Kidney (tissue), 13 donors: ENCODE measurements at regions not wholly inside any gene's neighbourhood (a gene's known extent, or its start where the extent isn't known, plus 50 kb on each side); places are given as distances from the start of the nearest gene placed in this dataset.

Experiments
- DNase-seq, 5 donors: peaks; one replicate each; pipeline ENCODE4 v3.0.0-alpha.2; 2013 to 2020
- FAIRE-seq: peaks from 2 replicates; lab custom pipeline; 2012; peaks lifted over from hg19 to GRCh38; lab: Jason Lieb, UNC
- H3K27ac ChIP-seq, 2 donors: one replicate each; pipeline ENCODE4 v1.7.0; 2013; ENCODE audit warnings: low read depth in 2 of 2, low read length in 2 of 2, inconsistent platforms in 1 of 2
- H3K27me3 ChIP-seq: one replicate; pipeline ENCODE4 v1.7.1; 2013; ENCODE audit warnings: low read length, inconsistent platforms; ENCODE audit not compliant: control insufficient read depth, insufficient read depth
- H3K36me3 ChIP-seq, 3 donors: one replicate each; pipeline versions ENCODE4 v1.7.0 to v1.7.1; 2013; ENCODE audit warnings: low read length in 3 of 3, control low read depth in 1 of 3, inconsistent platforms in 1 of 3; ENCODE audit not compliant: insufficient read depth in 3 of 3, control insufficient read depth in 2 of 3
- H3K4me1 ChIP-seq, 3 donors: one replicate each; pipeline versions ENCODE4 v1.7.0 to v1.7.1; 2013; ENCODE audit warnings: low read length in 3 of 3, inconsistent platforms in 1 of 3, low read depth in 1 of 3; ENCODE audit not compliant: control insufficient read depth in 2 of 3, insufficient read depth in 2 of 3
- H3K4me3 ChIP-seq, 3 donors: one replicate each; pipeline versions ENCODE4 v1.7.0 to v1.8.1; 2013; ENCODE audit warnings: low read length in 3 of 3, control low read depth in 1 of 3, inconsistent platforms in 1 of 3
- H3K9ac ChIP-seq, 3 donors: one replicate each; pipeline versions ENCODE4 v1.7.0 to v1.7.1; 2013; ENCODE audit warnings: low read length in 3 of 3, control low read depth in 1 of 3, inconsistent platforms in 1 of 3
- H3K9me3 ChIP-seq, 3 donors: one replicate each; pipeline versions ENCODE4 v1.7.0 to v1.7.1; 2013; ENCODE audit warnings: low read length in 3 of 3, control low read depth in 1 of 3, inconsistent platforms in 1 of 3; ENCODE audit not compliant: control insufficient read depth in 2 of 3, insufficient read depth in 1 of 3
- CTCF ChIP-seq: IDR thresholded peaks from 3 replicates; pipeline ENCODE4 v1.5.1; 2012; ENCODE audit warnings: mild to moderate bottlenecking, moderate library complexity, borderline replicate concordance; ENCODE audit not compliant: insufficient read depth; ENCODE audit errors: extremely low read depth
- intact Hi-C: fragments of 100-400 bp; cut with DNase I; formaldehyde crosslinking; loops from one replicate; pipeline ENCODE4 v1.11.1; 2022
- donor health status: control.
- donor health status: control.
- donor health status: control.
- donor health status: control.
- donor health status: control.
- donor health status: DM: yes; HTN: yes; CAD: no.
- donor health status: Normal renal cell carcinoma (clear cell type).

GRCh38 chr5:123690821-123691220 is 178.8 kb downstream of the CSNK1G3 start:
- H3K27ac ChIP-seq = no peak overlapping the region
- intact Hi-C loops = no loop called here
- H3K9ac ChIP-seq = no peak overlapping the region
- no peaks in the 10 kb centered on the region for H3K4me1 ChIP-seq
- FAIRE-seq = no peak
- no peaks in the 10 kb centered on the region for H3K27me3 ChIP-seq
- DNase-seq = no peak
- H3K36me3 ChIP-seq = no peaks in the 10 kb centered on the region
- no peak overlapping the region for H3K4me3 ChIP-seq
- TF ChIP-seq CTCF = no peak
- no peaks in the 10 kb centered on the region for H3K9me3 ChIP-seq

GRCh38 chr5:123681061-123681460 is 169.1 kb downstream of the CSNK1G3 start:
- DNase-seq (no peak), FAIRE-seq (no peak)
- intact Hi-C loops = no loop called here
- H3K9ac ChIP-seq = no peak overlapping the region
- H3K9me3 ChIP-seq = peaks cover 0 to 13% (median 3%) of the 10 kb centered on the region in 3 donors
- no peaks in the 10 kb centered on the region for H3K36me3 ChIP-seq
- no peaks in the 10 kb centered on the region for H3K4me1 ChIP-seq
- H3K27me3 ChIP-seq = no peaks in the 10 kb centered on the region
- TF ChIP-seq CTCF = no peak
- H3K4me3 ChIP-seq = no peak overlapping the region
- no peak overlapping the region for H3K27ac ChIP-seq

- Histone ChIP-seq H3K4me1 (peaks cover 0 to 3% (median 0%) of the 10 kb centered on the region in 3 donors), H3K9ac (no peak overlapping the region), H3K36me3 (no peaks in the 10 kb centered on the region), H3K9me3 (no peaks in the 10 kb centered on the region), H3K27me3 (no peaks in the 10 kb centered on the region), H3K27ac (no peak overlapping the region), H3K4me3 (no peak overlapping the region)
- intact Hi-C loops = no loop called here
- DNase-seq (peak in 4 of 5 donors; percentile 43 to 63 (median 52)), FAIRE-seq (no peak)
- TF ChIP-seq CTCF = no peak
Observed at GRCh38 chr5:123673107-123673506, 161.1 kb downstream of the CSNK1G3 start.
